Lung (tissue), 11 donors: ENCODE measurements at regions not wholly inside any gene's neighbourhood (a gene's known extent, or its start where the extent isn't known, plus 50 kb on each side); places are given as distances from the start of the nearest gene placed in this dataset.

Experiments
- ATAC-seq: fragments of 200-7000 bp; cut with Tn5 transposase; one replicate; pipeline ENCODE4 v1.9.1; 2020; ENCODE audit warnings: moderate number of reproducible peaks; ENCODE audit not compliant: insufficient read depth, low FRiP score
- DNase-seq, 3 donors: peaks; one replicate each; pipeline ENCODE4 v3.0.0-alpha.2; 2013 to 2017
- H3K27ac ChIP-seq, 2 donors: one replicate each; pipeline ENCODE4 v1.5.1; 2013; ENCODE audit warnings: mild to moderate bottlenecking in 2 of 2, moderate library complexity in 2 of 2, control low read depth in 1 of 2, inconsistent platforms in 1 of 2, low read depth in 1 of 2, low read length in 1 of 2
- H3K27me3 ChIP-seq, 3 donors: one replicate each; pipeline ENCODE4 v1.5.1; 2013; ENCODE audit warnings: low read length in 2 of 3; ENCODE audit not compliant: control insufficient read depth in 3 of 3, insufficient read depth in 3 of 3
- H3K36me3 ChIP-seq, 4 donors: one replicate each; pipeline ENCODE4 v1.5.1; 2013; ENCODE audit warnings: low read length in 4 of 4, mild to moderate bottlenecking in 1 of 4, moderate library complexity in 1 of 4; ENCODE audit not compliant: control insufficient read depth in 4 of 4, insufficient read depth in 4 of 4
- H3K4me1 ChIP-seq, 5 donors: one replicate each; pipeline ENCODE4 v1.5.1; 2013; ENCODE audit warnings: low read length in 5 of 5, mild to moderate bottlenecking in 2 of 5, moderate library complexity in 1 of 5; ENCODE audit not compliant: control insufficient read depth in 5 of 5, insufficient read depth in 5 of 5
- H3K4me3 ChIP-seq: one replicate; pipeline ENCODE4 v1.5.1; 2013; ENCODE audit warnings: mild to moderate bottlenecking, control low read depth, moderate library complexity
- H3K9ac ChIP-seq, 2 donors: one replicate each; pipeline ENCODE4 v1.5.1; 2013; ENCODE audit warnings: low read length in 2 of 2, control low read depth in 1 of 2; ENCODE audit not compliant: insufficient read depth in 1 of 2
- H3K9me3 ChIP-seq, 4 donors: one replicate each; pipeline ENCODE4 v1.5.1; 2013; ENCODE audit warnings: low read length in 3 of 4, mild to moderate bottlenecking in 1 of 4, moderate library complexity in 1 of 4; ENCODE audit not compliant: control insufficient read depth in 4 of 4, insufficient read depth in 3 of 4
- WGBS, 2 donors: extraction: QIAGEN DNeasy Blood & Tissue Kit; methylation state at CpG; one replicate each; pipeline ENCODE4 v1.1.7; 2013; 5-methylcytosine and 5-hydroxymethylcytosine counted together
- TF ChIP-seq, protein P1 (sequence below): IDR thresholded peaks from 2 replicates; pipeline ENCODE4 v1.5.1; 2012; ENCODE audit warnings: mild to moderate bottlenecking; ENCODE audit errors: control extremely low read depth, extremely low read depth
- donor health status: control.
- donor health status: control.
- donor health status: Bipolar disorder and iron deficiency.
- donor health status: healthy.
- donor health status: DM: yes; HTN: yes; CAD: no.

GRCh38 chr6:134478764-134479399 lies 161.0 kb upstream of the SGK1 start:
- no peaks in the 10 kb centered on the region for H3K27me3 ChIP-seq
- H3K27ac ChIP-seq, result no peak overlapping the region
- WGBS, 2 donors, result 95 to 100% methylated on average over 2 of the region's 2 CpGs
- ATAC-seq (no peak), DNase-seq (no peak)
- no peak overlapping the region for H3K9ac ChIP-seq
- no peaks in the 10 kb centered on the region for H3K9me3 ChIP-seq
- H3K4me1 ChIP-seq, result no peaks in the 10 kb centered on the region
- no peaks in the 10 kb centered on the region for H3K36me3 ChIP-seq
- TF ChIP-seq, protein P1, sequence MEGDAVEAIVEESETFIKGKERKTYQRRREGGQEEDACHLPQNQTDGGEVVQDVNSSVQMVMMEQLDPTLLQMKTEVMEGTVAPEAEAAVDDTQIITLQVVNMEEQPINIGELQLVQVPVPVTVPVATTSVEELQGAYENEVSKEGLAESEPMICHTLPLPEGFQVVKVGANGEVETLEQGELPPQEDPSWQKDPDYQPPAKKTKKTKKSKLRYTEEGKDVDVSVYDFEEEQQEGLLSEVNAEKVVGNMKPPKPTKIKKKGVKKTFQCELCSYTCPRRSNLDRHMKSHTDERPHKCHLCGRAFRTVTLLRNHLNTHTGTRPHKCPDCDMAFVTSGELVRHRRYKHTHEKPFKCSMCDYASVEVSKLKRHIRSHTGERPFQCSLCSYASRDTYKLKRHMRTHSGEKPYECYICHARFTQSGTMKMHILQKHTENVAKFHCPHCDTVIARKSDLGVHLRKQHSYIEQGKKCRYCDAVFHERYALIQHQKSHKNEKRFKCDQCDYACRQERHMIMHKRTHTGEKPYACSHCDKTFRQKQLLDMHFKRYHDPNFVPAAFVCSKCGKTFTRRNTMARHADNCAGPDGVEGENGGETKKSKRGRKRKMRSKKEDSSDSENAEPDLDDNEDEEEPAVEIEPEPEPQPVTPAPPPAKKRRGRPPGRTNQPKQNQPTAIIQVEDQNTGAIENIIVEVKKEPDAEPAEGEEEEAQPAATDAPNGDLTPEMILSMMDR, result no peak
- H3K4me3 ChIP-seq, result no peak overlapping the region

GRCh38 chr6:134477991-134478635 lies 160.2 kb upstream of the SGK1 start:
- ATAC-seq (no peak), DNase-seq (no peak)
- Histone ChIP-seq H3K27ac (no peak overlapping the region), H3K9ac (no peak overlapping the region), H3K27me3 (no peaks in the 10 kb centered on the region), H3K4me3 (no peak overlapping the region), H3K4me1 (no peaks in the 10 kb centered on the region), H3K36me3 (no peaks in the 10 kb centered on the region), H3K9me3 (no peaks in the 10 kb centered on the region)
- WGBS, 2 donors, result 93 to 95% methylated on average over 8 of the region's 8 CpGs
- TF ChIP-seq, protein P1, result no peak

DNA sequence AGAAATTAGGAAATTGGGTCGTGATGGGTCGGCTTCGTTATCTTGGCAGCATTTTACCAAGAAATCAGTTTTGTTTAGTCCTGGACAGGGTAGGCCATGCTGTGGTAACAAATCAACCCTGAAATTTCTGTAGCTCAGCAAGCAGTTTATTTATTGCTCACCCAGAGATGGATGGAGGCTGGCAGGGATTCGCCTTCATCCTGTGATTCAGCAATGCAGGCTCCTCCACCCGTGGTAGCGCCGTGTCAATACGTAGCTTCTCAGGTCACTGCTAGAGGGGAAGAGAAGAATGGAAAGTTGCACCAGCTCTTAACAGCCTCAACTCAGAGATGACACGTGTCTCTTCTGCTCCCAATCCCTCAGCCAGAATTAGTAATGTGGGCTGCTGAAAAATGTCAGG lies 157.0 kb upstream of the SGK1 start:
- Histone ChIP-seq H3K36me3 (no peaks in the 10 kb centered on the region), H3K27me3 (no peaks in the 10 kb centered on the region), H3K9ac (no peak overlapping the region), H3K4me1 (no peaks in the 10 kb centered on the region), H3K4me3 (no peak overlapping the region), H3K9me3 (no peaks in the 10 kb centered on the region), H3K27ac (no peak overlapping the region)
- TF ChIP-seq, protein P1, result no peak
- ATAC-seq (no peak), DNase-seq (no peak)
- 91 to 94% methylated on average over 9 of the region's 9 CpGs for WGBS, 2 donors
